Mammary epithelial cell (primary cell): ENCODE measurements at regions not wholly inside any gene's neighbourhood (a gene's known extent, or its start where the extent isn't known, plus 50 kb on each side); places are given as distances from the start of the nearest gene placed in this dataset.

Source experiments
- EZH2 ChIP-seq: IDR thresholded peaks from 2 replicates; pipeline ENCODE4 v1.6.1; 2012; ENCODE audit warnings: low read length, inconsistent platforms, borderline replicate concordance
- TF ChIP-seq, protein P1 (sequence below), 2 donors: IDR thresholded peaks in 1 of 2; conservative IDR thresholded peaks in 1 of 2; 2 replicates each; pipeline ENCODE4 v1.5.1; 2011 to 2012; ENCODE audit warnings: inconsistent platforms in 2 of 2, low read length in 2 of 2, mild to moderate bottlenecking in 2 of 2, control low read depth in 1 of 2, low read depth in 1 of 2; ENCODE audit not compliant: insufficient read depth in 1 of 2; ENCODE audit errors: extremely low read depth in 1 of 2

DNA sequence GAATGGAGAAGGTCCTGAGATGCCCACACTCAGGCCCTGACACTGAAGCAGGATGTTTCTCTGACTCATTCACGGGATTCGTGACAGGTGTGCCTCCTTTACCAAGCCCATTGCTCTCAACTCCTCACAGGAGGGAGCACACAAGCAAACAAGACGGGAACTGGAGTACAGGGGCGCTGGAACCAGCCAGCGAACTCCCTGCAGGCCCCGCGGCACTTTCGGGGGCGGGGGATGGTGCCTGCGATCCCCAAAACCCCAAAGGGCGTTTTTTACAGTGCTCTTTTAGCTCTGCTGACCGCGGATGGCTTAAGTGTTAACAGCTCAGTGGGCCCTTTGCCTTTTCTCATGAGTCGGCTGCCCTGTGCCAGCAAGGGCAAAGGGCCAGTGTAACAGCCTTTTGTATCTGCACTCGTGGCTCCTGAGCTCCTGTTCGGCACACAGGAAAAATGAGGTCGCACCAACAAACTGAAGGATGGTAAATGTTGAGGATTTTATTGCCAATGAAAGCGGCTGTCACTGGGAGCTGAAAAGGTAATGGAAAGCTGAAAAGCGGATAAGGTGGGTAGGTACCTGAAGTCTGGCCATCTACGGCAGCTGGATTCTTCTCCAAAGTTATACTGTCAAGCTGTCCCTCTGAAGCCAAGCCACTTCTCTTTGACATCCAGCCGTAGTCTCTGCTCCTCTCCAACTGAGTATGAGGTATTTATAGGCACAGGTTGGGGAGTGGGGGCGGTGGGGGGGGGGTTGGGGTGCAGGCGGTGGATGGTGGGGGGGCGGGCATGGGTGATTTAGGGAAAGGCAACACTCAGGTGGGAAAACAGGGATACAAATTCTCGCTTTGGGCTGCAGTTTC is 65.0 kb upstream of the TRPC4 start:
- TF ChIP-seq, protein P1, sequence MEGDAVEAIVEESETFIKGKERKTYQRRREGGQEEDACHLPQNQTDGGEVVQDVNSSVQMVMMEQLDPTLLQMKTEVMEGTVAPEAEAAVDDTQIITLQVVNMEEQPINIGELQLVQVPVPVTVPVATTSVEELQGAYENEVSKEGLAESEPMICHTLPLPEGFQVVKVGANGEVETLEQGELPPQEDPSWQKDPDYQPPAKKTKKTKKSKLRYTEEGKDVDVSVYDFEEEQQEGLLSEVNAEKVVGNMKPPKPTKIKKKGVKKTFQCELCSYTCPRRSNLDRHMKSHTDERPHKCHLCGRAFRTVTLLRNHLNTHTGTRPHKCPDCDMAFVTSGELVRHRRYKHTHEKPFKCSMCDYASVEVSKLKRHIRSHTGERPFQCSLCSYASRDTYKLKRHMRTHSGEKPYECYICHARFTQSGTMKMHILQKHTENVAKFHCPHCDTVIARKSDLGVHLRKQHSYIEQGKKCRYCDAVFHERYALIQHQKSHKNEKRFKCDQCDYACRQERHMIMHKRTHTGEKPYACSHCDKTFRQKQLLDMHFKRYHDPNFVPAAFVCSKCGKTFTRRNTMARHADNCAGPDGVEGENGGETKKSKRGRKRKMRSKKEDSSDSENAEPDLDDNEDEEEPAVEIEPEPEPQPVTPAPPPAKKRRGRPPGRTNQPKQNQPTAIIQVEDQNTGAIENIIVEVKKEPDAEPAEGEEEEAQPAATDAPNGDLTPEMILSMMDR (conservative IDR thresholded peaks at IDR 0.05 in 1 of 2, IDR thresholded peaks at IDR 0.05 in 1 of 2; ENCODE audit: extremely low read depth in 1 of 2, insufficient read depth in 1 of 2, low read depth in 1 of 2, low read length in 2 of 2) = no peak
- TF ChIP-seq EZH2 = no peak
